ENCODE measurements at regions not wholly inside any gene's neighbourhood (a gene's known extent, or its start where the extent isn't known, plus 50 kb on each side); places are given as distances from the start of the nearest gene placed in this dataset.

- no peak overlapping the region for H2AK5ac ChIP-seq (ENCODE audit: insufficient read length, low read length)
- TF ChIP-seq, protein P1, sequence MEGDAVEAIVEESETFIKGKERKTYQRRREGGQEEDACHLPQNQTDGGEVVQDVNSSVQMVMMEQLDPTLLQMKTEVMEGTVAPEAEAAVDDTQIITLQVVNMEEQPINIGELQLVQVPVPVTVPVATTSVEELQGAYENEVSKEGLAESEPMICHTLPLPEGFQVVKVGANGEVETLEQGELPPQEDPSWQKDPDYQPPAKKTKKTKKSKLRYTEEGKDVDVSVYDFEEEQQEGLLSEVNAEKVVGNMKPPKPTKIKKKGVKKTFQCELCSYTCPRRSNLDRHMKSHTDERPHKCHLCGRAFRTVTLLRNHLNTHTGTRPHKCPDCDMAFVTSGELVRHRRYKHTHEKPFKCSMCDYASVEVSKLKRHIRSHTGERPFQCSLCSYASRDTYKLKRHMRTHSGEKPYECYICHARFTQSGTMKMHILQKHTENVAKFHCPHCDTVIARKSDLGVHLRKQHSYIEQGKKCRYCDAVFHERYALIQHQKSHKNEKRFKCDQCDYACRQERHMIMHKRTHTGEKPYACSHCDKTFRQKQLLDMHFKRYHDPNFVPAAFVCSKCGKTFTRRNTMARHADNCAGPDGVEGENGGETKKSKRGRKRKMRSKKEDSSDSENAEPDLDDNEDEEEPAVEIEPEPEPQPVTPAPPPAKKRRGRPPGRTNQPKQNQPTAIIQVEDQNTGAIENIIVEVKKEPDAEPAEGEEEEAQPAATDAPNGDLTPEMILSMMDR (conservative IDR thresholded peaks at IDR 0.05), result no peak
- H4K8ac ChIP-seq (replicated peaks; ENCODE audit: insufficient read length, low read depth, low read length), result no peak overlapping the region
- H3K23me2 ChIP-seq (ENCODE audit: insufficient read length, low read depth, low read length, poor library complexity, severe bottlenecking), result no peaks in the 10 kb centered on the region
- H3K27ac ChIP-seq (ENCODE audit: insufficient read length, low read depth, low read length), result no peak overlapping the region
- Mint-ChIP-seq H3K4me1 (no peaks in the 10 kb centered on the region), H3K27ac (no peak overlapping the region), H3K9me3 (peaks cover 23 to 24% of the 10 kb centered on the region in 2 experiments), H3K27me3 (ENCODE audit: low read depth) (no peaks in the 10 kb centered on the region; the same call in 1 of the 2 replicates), H3K36me3 (ENCODE audit: insufficient read depth in 1 of 3, low read depth in 3 of 3) (peaks cover 14 to 19% (median 18%) of the 10 kb centered on the region in 3 experiments; a peak in 6 of 7 replicates), H3K4me3 (no peak overlapping the region)
- no peak overlapping the region for H3K4ac ChIP-seq (ENCODE audit: low read depth, low read length)
- H3T11ph ChIP-seq (ENCODE audit: low read length), result no peak overlapping the region
- no peak overlapping the region for H3K14ac ChIP-seq (ENCODE audit: insufficient read depth, low read length)
- H3K4me2 ChIP-seq (ENCODE audit: insufficient read depth, insufficient read length, low read length), result no peak overlapping the region
- peaks cover 11% of the 10 kb centered on the region for H3K9me3 ChIP-seq (ENCODE audit: control insufficient read depth, low read depth, low read length)
- no peak overlapping the region for H2BK20ac ChIP-seq (ENCODE audit: low read depth, low read length, poor library complexity, severe bottlenecking)
- no peak overlapping the region for H3K56ac ChIP-seq (ENCODE audit: insufficient read length, low read depth, low read length)
- no peak overlapping the region for H2BK5ac ChIP-seq (ENCODE audit: insufficient read length, low read length)
- DNase-seq, result no peak
- no peaks in the 10 kb centered on the region for H3K79me2 ChIP-seq (ENCODE audit: insufficient read depth, low read length)
- H2BK12ac ChIP-seq (ENCODE audit: insufficient read length, low read depth, low read length), result no peak overlapping the region
- H3K9ac ChIP-seq (ENCODE audit: extremely low read depth, insufficient read length, low read length), result no peak overlapping the region
- no peak overlapping the region for H4K91ac ChIP-seq (ENCODE audit: insufficient read length, low read depth, low read length)
- no peak overlapping the region for H2BK15ac ChIP-seq (ENCODE audit: low read depth, low read length)
- H2AFZ ChIP-seq (ENCODE audit: low read length), result no peak overlapping the region
- no peak overlapping the region for H3K23ac ChIP-seq (ENCODE audit: insufficient read length, low read depth, low read length)
- H4K5ac ChIP-seq (ENCODE audit: insufficient read length, low read depth, low read length), result no peak overlapping the region
- H3K79me1 ChIP-seq (ENCODE audit: insufficient read depth, low read depth, low read length, poor library complexity, severe bottlenecking), result no peaks in the 10 kb centered on the region
- H3K18ac ChIP-seq (ENCODE audit: insufficient read length, low read depth, low read length), result no peak overlapping the region
- H3K27me3 ChIP-seq (ENCODE audit: insufficient read depth, low read length), result no peaks in the 10 kb centered on the region
- 0 out of 2 replicates have a peak, but pooled peaks cover 3% of the 10 kb centered on the region for H3K4me1 ChIP-seq (ENCODE audit: insufficient read depth, low read length)
- no peak overlapping the region for H2BK120ac ChIP-seq (ENCODE audit: low read depth, low read length, poor library complexity, severe bottlenecking)
- H4K20me1 ChIP-seq (ENCODE audit: control insufficient read depth, insufficient read depth, insufficient read length), result no peaks in the 10 kb centered on the region
- WGBS (ENCODE audit: extremely low coverage, insufficient read length, low lambda C conversion rate), result no CpG with 5 or more reads among the region's 3 CpGs
These were observed 323.3 kb upstream of the DUSP10 start for GRCh38 chr1:222065234-222065633.
